Upper lobe of right lung (tissue), 1 donor: ENCODE measurements at regions not wholly inside any gene's neighbourhood (a gene's known extent, or its start where the extent isn't known, plus 50 kb on each side); places are given as distances from the start of the nearest gene placed in this dataset.

Source experiments
- ATAC-seq: fragments of 200-7000 bp; cut with Tn5 transposase; one replicate; pipeline ENCODE4 v1.9.1; 2020; ENCODE audit warnings: mild to moderate bottlenecking, moderate library complexity
- DNase-seq: peaks from one replicate; pipeline ENCODE4 v3.0.0-alpha.2; 2020
- H3K27ac ChIP-seq: fragments of 200-600 bp; one replicate; pipeline ENCODE4 v1.8.0; 2022
- H3K27me3 ChIP-seq: fragments of 200-600 bp; one replicate; pipeline ENCODE4 v1.8.0; 2022; ENCODE audit warnings: mild to moderate bottlenecking
- H3K36me3 ChIP-seq: fragments of 200-600 bp; one replicate; pipeline ENCODE4 v1.8.0; 2022
- H3K4me1 ChIP-seq: fragments of 200-600 bp; one replicate; pipeline ENCODE4 v1.8.0; 2022
- H3K4me3 ChIP-seq: fragments of 200-600 bp; one replicate; pipeline ENCODE4 v1.8.0; 2022; ENCODE audit warnings: mild to moderate bottlenecking
- H3K9me3 ChIP-seq: fragments of 200-600 bp; one replicate; pipeline ENCODE4 v1.8.0; 2022
- CTCF ChIP-seq: fragments of 200-600 bp; IDR thresholded peaks from one replicate; pipeline ENCODE4 v1.8.0; 2022; ENCODE audit warnings: antibody characterized with exemption
- intact Hi-C: fragments of 100-400 bp; cut with DNase I; formaldehyde crosslinking; loops from one replicate; pipeline ENCODE4 v1.11.0; 2022
- donor health status: DM: no; HTN: yes; CAD: no; lungs with severe emphysema.

DNA sequence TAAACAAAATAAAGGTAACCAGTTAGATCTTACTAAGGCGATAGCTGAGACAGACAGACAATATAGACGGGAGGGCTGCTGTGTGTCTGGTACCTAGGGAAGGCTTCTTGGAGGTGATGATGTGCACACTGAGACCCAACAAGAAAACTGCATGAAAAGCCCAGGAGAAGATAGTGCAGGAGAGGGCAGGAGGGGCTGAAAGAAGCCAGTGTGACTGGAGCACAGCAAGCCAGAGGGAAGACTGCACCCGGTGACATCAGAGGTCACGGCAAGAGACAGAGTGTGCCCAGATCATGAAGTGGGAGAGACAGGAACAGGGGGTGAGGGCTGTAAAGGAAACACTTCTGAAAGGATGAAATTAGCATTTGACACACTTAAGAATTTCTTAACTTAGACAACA is 266.3 kb downstream of the BRD1 start:
- Histone ChIP-seq H3K27ac (no peak overlapping the region), H3K27me3 (no peaks in the 10 kb centered on the region), H3K9me3 (no peaks in the 10 kb centered on the region), H3K4me1 (no peaks in the 10 kb centered on the region), H3K36me3 (no peaks in the 10 kb centered on the region), H3K4me3 (no peak overlapping the region)
- no peak for TF ChIP-seq CTCF
- intact Hi-C loops = no loop called here
- ATAC-seq (no peak), DNase-seq (no peak)

DNA sequence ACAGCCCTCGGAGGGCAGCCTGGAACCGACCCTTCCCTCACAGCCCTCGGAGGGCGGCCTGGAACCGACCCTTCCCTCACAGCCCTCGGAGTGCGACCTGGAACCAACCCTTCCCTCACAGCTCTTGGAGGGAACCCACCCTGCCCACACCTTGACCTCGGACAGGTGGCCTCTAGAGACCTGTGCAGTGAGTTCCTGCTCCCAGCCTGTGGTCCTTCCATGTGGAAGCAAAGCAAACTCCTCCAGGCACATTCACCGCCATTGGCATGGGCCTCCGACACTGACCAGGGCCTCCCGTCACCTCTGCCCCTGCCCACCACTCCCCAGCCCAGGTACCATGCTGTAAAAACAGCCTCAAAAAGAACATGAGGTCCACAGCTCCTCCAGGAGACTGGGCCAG is 272.1 kb downstream of the BRD1 start:
- Histone ChIP-seq H3K27me3 (no peaks in the 10 kb centered on the region), H3K4me1 (no peaks in the 10 kb centered on the region), H3K4me3 (no peak overlapping the region), H3K9me3 (no peaks in the 10 kb centered on the region), H3K27ac (no peak overlapping the region), H3K36me3 (no peaks in the 10 kb centered on the region)
- intact Hi-C loops = no loop called here
- TF ChIP-seq CTCF = no peak
- DNase-seq (peak; percentile 39), ATAC-seq (no peak)

- TF ChIP-seq CTCF = no peak
- Histone ChIP-seq H3K9me3 (no peaks in the 10 kb centered on the region), H3K27ac (no peak overlapping the region), H3K36me3 (no peaks in the 10 kb centered on the region), H3K4me1 (no peaks in the 10 kb centered on the region), H3K27me3 (no peaks in the 10 kb centered on the region), H3K4me3 (no peak overlapping the region)
- intact Hi-C loops = no loop called here
- DNase-seq = peak; percentile 52
- ATAC-seq = peak; percentile 17
Observed at GRCh38 chr22:49554741-49555140, 272.9 kb downstream of the BRD1 start.

GRCh38 chr22:49554296-49554625 is 273.4 kb downstream of the BRD1 start:
- Histone ChIP-seq H3K9me3 (no peaks in the 10 kb centered on the region), H3K36me3 (no peaks in the 10 kb centered on the region), H3K27me3 (no peaks in the 10 kb centered on the region), H3K4me1 (no peaks in the 10 kb centered on the region), H3K4me3 (no peak overlapping the region), H3K27ac (no peak overlapping the region)
- intact Hi-C loops = no loop called here
- no peak for ATAC-seq
- DNase-seq = peak; percentile 42
- no peak for TF ChIP-seq CTCF

- no peaks in the 10 kb centered on the region for H3K27me3 ChIP-seq
- no peaks in the 10 kb centered on the region for H3K36me3 ChIP-seq
- DNase-seq (peak; percentile 45), ATAC-seq (no peak)
- no peak overlapping the region for H3K27ac ChIP-seq
- no peaks in the 10 kb centered on the region for H3K9me3 ChIP-seq
- TF ChIP-seq CTCF = no peak
- no peaks in the 10 kb centered on the region for H3K4me1 ChIP-seq
- intact Hi-C loops = no loop called here
- no peak overlapping the region for H3K4me3 ChIP-seq
Observed at GRCh38 chr22:49553518-49554295, 274.0 kb downstream of the BRD1 start.

DNA sequence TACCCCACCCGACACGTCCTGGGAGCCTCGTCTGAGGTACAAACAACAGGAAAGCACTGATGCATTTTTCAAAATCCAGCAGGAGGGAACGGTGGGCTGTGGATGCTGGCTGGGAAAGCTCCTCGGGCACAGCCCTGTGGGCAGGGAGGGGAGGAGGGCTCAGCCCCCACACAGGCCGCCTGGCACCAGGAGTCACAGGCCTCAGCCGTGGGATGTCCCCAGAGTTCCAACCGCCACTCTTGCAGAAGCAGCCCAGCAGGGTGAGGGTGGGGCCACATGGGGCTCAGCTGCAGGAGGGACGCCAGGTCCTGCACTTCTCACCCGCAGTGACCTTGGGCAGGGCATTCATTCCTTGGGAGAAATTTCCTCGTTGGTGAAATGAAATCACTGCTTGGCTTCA is 274.6 kb downstream of the BRD1 start:
- H3K27ac ChIP-seq = no peak overlapping the region
- no peaks in the 10 kb centered on the region for H3K27me3 ChIP-seq
- no peak for ATAC-seq
- H3K36me3 ChIP-seq = no peaks in the 10 kb centered on the region
- peak; percentile 55 for DNase-seq
- H3K4me3 ChIP-seq = no peak overlapping the region
- H3K4me1 ChIP-seq = no peaks in the 10 kb centered on the region
- TF ChIP-seq CTCF = no peak
- no peaks in the 10 kb centered on the region for H3K9me3 ChIP-seq
- intact Hi-C loops = no loop called here
